WERI-Rb-1 (cell line): ENCODE measurements at regions not wholly inside any gene's neighbourhood (a gene's known extent, or its start where the extent isn't known, plus 50 kb on each side); places are given as distances from the start of the nearest gene placed in this dataset.

ENCODE experiments used
- DNase-seq: peaks from one replicate; pipeline ENCODE4 v3.0.0-alpha.2; 2020
- H3K27ac ChIP-seq: fragments of 250-450 bp; sonication (Bioruptor Pico); 2 replicates; pipeline ENCODE4 v1.5.1; 2020; ENCODE audit warnings: mild to moderate bottlenecking, moderate library complexity
- H3K27me3 ChIP-seq: fragments of 250-450 bp; sonication (Bioruptor Pico); 2 replicates; pipeline ENCODE4 v1.5.1; 2021; ENCODE audit warnings: mild to moderate bottlenecking, low read depth, moderate library complexity; ENCODE audit not compliant: insufficient read depth, severe bottlenecking
- H3K36me3 ChIP-seq: fragments of 250-450 bp; sonication (Bioruptor Pico); 2 replicates; pipeline ENCODE4 v1.5.1; 2020; ENCODE audit warnings: mild to moderate bottlenecking, moderate library complexity
- H3K4me3 ChIP-seq: 2 replicates; pipeline ENCODE4 v1.5.1; 2011; ENCODE audit warnings: low read depth, mild to moderate bottlenecking, control low read depth, low read length
- H3K9me3 ChIP-seq: fragments of 250-450 bp; sonication (Bioruptor Pico); 2 replicates; pipeline ENCODE4 v1.5.1; 2021; ENCODE audit warnings: mild to moderate bottlenecking, moderate library complexity; ENCODE audit not compliant: severe bottlenecking
- TF ChIP-seq, protein P1 (sequence below): IDR thresholded peaks from 2 replicates; pipeline ENCODE4 v1.5.1; 2011; ENCODE audit warnings: low read depth, mild to moderate bottlenecking, control low read depth, inconsistent platforms, low read length

DNA sequence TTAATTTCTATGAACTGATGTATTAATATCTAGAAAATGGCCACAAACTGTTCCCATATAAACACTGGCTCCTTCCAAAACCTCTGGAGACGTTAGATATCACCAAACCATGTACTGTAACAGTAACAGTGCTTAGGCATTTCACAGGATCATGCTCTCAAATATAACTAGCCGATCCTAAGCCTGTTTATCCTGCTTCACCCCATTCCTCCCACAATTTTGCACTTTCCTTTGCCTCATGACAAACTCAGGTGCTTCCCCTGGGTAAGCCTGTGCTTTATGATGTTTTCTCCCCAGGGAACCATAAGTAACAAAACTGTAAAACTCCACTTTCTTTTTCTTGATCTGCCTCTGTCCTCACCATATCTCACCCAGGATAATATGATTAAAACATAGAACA lies 452.3 kb downstream of the PLA2G4A start:
- Histone ChIP-seq H3K9me3 (no peaks in the 10 kb centered on the region), H3K27me3 (no peaks in the 10 kb centered on the region), H3K27ac (no peak overlapping the region), H3K36me3 (no peaks in the 10 kb centered on the region), H3K4me3 (no peak overlapping the region)
- DNase-seq, result no peak
- TF ChIP-seq, protein P1, sequence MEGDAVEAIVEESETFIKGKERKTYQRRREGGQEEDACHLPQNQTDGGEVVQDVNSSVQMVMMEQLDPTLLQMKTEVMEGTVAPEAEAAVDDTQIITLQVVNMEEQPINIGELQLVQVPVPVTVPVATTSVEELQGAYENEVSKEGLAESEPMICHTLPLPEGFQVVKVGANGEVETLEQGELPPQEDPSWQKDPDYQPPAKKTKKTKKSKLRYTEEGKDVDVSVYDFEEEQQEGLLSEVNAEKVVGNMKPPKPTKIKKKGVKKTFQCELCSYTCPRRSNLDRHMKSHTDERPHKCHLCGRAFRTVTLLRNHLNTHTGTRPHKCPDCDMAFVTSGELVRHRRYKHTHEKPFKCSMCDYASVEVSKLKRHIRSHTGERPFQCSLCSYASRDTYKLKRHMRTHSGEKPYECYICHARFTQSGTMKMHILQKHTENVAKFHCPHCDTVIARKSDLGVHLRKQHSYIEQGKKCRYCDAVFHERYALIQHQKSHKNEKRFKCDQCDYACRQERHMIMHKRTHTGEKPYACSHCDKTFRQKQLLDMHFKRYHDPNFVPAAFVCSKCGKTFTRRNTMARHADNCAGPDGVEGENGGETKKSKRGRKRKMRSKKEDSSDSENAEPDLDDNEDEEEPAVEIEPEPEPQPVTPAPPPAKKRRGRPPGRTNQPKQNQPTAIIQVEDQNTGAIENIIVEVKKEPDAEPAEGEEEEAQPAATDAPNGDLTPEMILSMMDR, result no peak

DNA sequence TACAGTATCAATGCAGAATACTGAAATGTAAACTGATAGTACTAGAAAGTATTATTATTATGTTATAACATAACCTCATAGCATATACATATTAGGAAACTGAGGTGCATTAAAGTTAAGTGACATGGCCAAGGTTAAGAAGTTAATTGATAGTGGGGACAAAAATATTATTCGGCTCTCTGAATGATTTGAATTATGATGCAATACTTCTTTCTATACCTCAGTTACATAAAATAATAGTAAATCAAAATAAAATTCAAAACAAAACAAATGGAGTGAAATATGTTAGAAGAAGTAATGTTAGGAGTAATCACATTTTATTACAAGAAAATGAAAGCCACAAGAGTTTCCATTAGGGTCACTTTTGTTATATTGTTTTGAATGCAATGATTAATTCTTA lies 455.2 kb downstream of the PLA2G4A start:
- TF ChIP-seq, protein P1, result no peak
- DNase-seq, result no peak
- Histone ChIP-seq H3K9me3 (no peaks in the 10 kb centered on the region), H3K4me3 (no peak overlapping the region), H3K27me3 (no peaks in the 10 kb centered on the region), H3K36me3 (no peaks in the 10 kb centered on the region), H3K27ac (no peak overlapping the region)

DNA sequence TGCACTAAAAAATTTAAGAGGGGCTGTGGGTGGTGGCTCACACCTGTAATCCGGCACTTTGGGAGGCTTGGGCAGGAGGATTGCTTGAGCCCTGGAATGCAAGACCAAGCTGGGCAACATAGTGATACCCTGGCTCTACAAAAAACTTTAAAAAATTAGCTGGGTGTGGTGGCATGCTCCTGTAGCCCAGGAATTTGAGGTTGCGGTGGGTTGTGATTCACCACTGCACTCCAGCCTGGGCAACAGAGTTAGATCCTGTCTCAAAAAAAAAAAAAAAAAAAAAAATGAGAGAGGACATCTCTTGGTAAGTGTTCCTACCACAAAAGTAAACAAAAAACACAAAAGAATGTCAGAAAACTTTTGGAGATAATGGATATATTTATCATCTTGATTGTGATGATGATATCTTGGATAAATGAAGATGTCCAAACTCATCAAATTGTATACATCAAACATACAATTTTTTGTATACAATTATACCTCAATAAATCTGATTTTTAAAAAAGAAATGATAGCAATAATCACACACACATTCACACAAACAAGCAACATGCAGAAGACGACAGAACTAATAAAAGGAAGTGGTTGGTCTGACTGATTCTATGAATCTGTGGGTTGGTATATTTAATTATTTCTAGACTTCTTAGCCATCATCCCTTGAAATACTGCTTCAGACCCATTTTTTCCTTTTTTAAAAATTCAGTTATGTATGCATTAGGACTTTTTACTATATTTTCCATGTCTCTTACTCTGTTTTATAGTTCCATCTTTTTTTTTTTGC lies 465.9 kb downstream of the PLA2G4A start:
- TF ChIP-seq, protein P1, result no peak
- Histone ChIP-seq H3K4me3 (no peak overlapping the region), H3K36me3 (no peaks in the 10 kb centered on the region), H3K9me3 (no peaks in the 10 kb centered on the region), H3K27ac (no peak overlapping the region), H3K27me3 (no peaks in the 10 kb centered on the region)
- DNase-seq, result no peak

DNA sequence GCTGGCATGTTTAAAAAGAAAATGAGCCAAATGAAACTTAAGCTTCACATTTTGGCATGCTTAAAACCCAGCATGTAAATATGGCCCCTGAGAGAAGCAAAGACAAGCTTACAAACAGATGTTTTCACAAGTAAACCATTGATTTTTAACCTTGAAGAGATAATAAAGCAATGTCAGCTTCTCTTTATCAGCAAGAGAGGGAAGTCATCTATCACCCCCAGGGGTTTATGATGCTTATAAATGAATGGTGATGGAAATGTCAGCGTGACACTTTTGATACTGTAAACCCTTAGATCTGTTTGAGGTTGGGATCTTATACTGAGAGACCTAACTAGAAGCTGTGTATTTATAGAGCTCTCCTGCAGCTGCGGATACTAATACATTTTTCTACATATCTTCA lies 471.3 kb downstream of the PLA2G4A start:
- no peak overlapping the region for H3K4me3 ChIP-seq
- no peak for DNase-seq
- no peaks in the 10 kb centered on the region for H3K36me3 ChIP-seq
- no peaks in the 10 kb centered on the region for H3K9me3 ChIP-seq
- no peak overlapping the region for H3K27ac ChIP-seq
- TF ChIP-seq, protein P1, result no peak
- no peaks in the 10 kb centered on the region for H3K27me3 ChIP-seq

DNA sequence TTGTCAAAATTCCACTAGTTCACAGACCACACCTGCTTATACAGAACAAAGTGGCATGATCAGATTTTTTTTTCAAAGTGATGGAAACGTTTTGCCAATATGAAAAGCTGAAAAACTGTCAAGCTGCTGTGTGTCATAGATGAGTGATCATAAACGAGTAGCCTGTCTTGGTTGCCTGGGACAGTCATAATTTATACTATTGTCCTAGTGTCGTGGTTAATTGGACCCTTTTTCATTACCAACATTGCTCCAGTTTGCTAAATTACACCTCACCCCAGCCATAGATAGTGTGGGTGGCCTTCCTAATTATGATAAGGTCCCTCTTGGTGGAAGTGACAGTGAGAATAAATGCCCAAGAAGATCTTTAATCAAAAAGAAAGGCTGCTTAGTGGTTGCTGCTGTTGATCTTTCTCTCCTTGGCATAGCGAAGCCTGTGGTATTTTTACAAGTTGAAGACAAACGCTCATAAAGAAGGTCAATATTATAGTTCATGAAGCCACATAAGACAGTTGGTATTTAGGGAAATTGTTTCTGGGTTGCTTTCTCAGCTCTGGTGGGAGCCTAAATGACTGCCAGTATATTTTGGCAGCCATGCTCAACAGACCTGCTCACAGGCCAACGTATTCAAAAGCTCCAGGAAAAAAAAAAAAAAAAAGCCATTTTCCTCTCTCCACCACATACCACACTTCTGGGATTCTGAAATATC lies 478.1 kb downstream of the PLA2G4A start:
- Histone ChIP-seq H3K9me3 (no peaks in the 10 kb centered on the region), H3K36me3 (no peaks in the 10 kb centered on the region), H3K27ac (no peak overlapping the region), H3K27me3 (no peaks in the 10 kb centered on the region), H3K4me3 (no peak overlapping the region)
- TF ChIP-seq, protein P1, result no peak
- no peak for DNase-seq
